ENCODE measurements at regions not wholly inside any gene's neighbourhood (a gene's known extent, or its start where the extent isn't known, plus 50 kb on each side); places are given as distances from the start of the nearest gene placed in this dataset.

DNA sequence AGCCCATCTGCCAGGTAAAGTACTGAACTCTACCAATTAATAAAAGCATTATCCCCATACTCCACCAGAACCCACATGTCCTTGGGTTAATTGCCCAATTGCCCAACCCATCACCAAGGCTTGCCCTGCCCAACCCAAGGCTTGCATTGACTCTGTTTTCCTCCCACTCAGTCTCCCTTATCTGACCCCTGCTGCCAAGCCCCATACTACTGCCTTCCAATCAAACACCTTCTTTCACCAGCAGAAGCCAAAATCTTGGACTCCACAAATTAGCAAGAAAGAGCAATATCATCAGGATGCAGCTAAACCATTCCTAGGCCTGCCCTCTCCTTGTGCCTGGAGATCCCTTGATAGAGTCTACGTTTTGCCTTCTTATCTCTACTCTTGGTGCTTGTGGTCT is 602.9 kb downstream of the NTRK3 start:
- BruUV-seq (replicated peaks), result no TSS peak
- Histone ChIP-seq H3K36me3 (ENCODE audit: control insufficient read depth, insufficient read depth, low read length) (no peaks in the 10 kb centered on the region), H2BK5ac (ENCODE audit: low read depth, low read length, poor library complexity, severe bottlenecking) (no peak overlapping the region), H3K56ac (ENCODE audit: extremely low read depth, insufficient read depth, low read length) (no peak overlapping the region), H2AFZ (replicated peaks; ENCODE audit: low read length, poor library complexity) (no peak overlapping the region), H2BK20ac (ENCODE audit: low read depth, low read length) (no peak overlapping the region), H4K5ac (ENCODE audit: low read depth, low read length) (no peak overlapping the region), H3K27me3 (ENCODE audit: control insufficient read depth, insufficient read depth, low read length) (no peaks in the 10 kb centered on the region), H3K4ac (ENCODE audit: low read depth, low read length) (no peak overlapping the region), H3K9me3 (ENCODE audit: control insufficient read depth, insufficient read depth, low read length) (no peaks in the 10 kb centered on the region), H3K79me1 (ENCODE audit: low read depth in 1 of 2, low read length in 2 of 2) (no peaks in the 10 kb centered on the region), H3K4me1 (ENCODE audit: control insufficient read depth, insufficient read depth, low read length) (no peaks in the 10 kb centered on the region), H3K9me1 (ENCODE audit: insufficient read depth, low read length) (no peaks in the 10 kb centered on the region), H2BK120ac (ENCODE audit: low read depth, low read length) (no peak overlapping the region), H3K4me2 (ENCODE audit: low read depth, low read length) (no peak overlapping the region), H2AK9ac (replicated peaks; ENCODE audit: low read depth, low read length, poor library complexity) (no peak overlapping the region), H2BK15ac (ENCODE audit: low read depth, low read length) (no peak overlapping the region), H4K91ac (ENCODE audit: insufficient read depth, low read depth, low read length) (no peak overlapping the region), H3K4me3 (ENCODE audit: insufficient read depth, low read depth, low read length) (no peak overlapping the region), H2AK5ac (ENCODE audit: low read depth, low read length) (no peak overlapping the region), H3K23ac (ENCODE audit: low read depth, low read length) (no peak overlapping the region), H3K9ac (ENCODE audit: low read depth, low read length) (no peak overlapping the region), H4K8ac (ENCODE audit: low read depth in 2 of 2, low read length in 2 of 2) (no peak overlapping the region), H3K14ac (replicated peaks; ENCODE audit: low read depth, low read length) (no peak overlapping the region), H3K18ac (ENCODE audit: low read depth, low read length) (no peak overlapping the region), H3K27ac (ENCODE audit: insufficient read depth, low read length) (no peak overlapping the region), H4K20me1 (ENCODE audit: insufficient read depth, low read length) (no peaks in the 10 kb centered on the region)
- DNase-seq, result no peak
- in situ Hi-C loops (cut with MboI; ENCODE audit: low sequenced_read_pairs), result no loop called here
- WGBS, 2 experiments (ENCODE audit: extremely low coverage in 2 of 2, insufficient read length in 1 of 2), result no CpG with 5 or more reads among the region's 1 CpG
- no peak for ATAC-seq (ENCODE audit: low read depth)
- intact Hi-C loops (cut with micrococcal nuclease), result no loop called here
- ChIA-PET CTCF (no interaction called here), POLR2A (ENCODE audit: unreplicated experiment) (no interaction called here)
- dilution Hi-C loops (cut with HindIII; ENCODE audit: low sequenced_read_pairs, unreplicated experiment), result no loop called here
- no peak for TF ChIP-seq FOS (IDR thresholded peaks at IDR 0.05; ENCODE audit: low read depth, low read length)
- TF ChIP-seq, protein P1, sequence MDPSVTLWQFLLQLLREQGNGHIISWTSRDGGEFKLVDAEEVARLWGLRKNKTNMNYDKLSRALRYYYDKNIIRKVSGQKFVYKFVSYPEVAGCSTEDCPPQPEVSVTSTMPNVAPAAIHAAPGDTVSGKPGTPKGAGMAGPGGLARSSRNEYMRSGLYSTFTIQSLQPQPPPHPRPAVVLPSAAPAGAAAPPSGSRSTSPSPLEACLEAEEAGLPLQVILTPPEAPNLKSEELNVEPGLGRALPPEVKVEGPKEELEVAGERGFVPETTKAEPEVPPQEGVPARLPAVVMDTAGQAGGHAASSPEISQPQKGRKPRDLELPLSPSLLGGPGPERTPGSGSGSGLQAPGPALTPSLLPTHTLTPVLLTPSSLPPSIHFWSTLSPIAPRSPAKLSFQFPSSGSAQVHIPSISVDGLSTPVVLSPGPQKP (IDR thresholded peaks at IDR 0.05; ENCODE audit: borderline replicate concordance, low read depth, low read length), result no peak
- TF ChIP-seq MAFK (IDR thresholded peaks at IDR 0.05; ENCODE audit: low read depth, low read length), result no peak
- no peak for TF ChIP-seq BHLHE40 (IDR thresholded peaks at IDR 0.05; ENCODE audit: low read depth, low read length)
- no peak for TF ChIP-seq MAZ (IDR thresholded peaks at IDR 0.05; ENCODE audit: borderline replicate concordance, low read depth, low read length)
- no peak for TF ChIP-seq POLR2A (IDR thresholded peaks at IDR 0.05; ENCODE audit: low read depth, low read length)
- TF ChIP-seq RFX5 (IDR thresholded peaks at IDR 0.05; ENCODE audit: low read depth, low read length), result no peak
- TF ChIP-seq SMC3 (IDR thresholded peaks at IDR 0.05; ENCODE audit: low read depth, low read length), result no peak
